ENCODE measurements at regions not wholly inside any gene's neighbourhood (a gene's known extent, or its start where the extent isn't known, plus 50 kb on each side); places are given as distances from the start of the nearest gene placed in this dataset.

DNA sequence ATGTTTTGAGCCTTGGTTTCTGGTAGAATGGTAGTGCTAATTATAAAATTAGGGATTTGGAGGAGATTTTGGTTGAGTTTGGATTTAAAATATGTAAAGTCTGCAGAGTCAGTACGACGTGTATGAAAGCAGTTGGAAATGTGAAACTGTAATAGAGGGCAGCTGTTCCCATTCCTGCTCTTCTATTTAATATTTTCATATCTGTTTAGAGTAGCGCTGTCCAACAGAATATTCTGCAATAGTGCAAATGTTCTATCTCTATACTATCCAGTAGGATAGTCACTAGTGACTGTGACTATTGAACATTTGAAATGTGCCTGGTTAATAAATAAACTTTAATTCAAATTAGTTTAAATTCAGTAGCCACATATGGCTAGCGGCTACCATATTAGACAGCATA, 443.4 kb upstream of the SOX9 start:
- H3K27ac ChIP-seq (ENCODE audit: low read depth, low read length) = no peak overlapping the region
- H4K20me1 ChIP-seq (ENCODE audit: low read depth, low read length) = no peaks in the 10 kb centered on the region
- H3K4me2 ChIP-seq (ENCODE audit: low read depth, low read length, poor library complexity, severe bottlenecking) = no peak overlapping the region
- H3F3A ChIP-seq (ENCODE audit: insufficient read depth) = no peaks in the 10 kb centered on the region
- no peaks in the 10 kb centered on the region for H3K79me2 ChIP-seq (ENCODE audit: insufficient read depth, low read length)
- TF ChIP-seq EZH2phosphoT487 (conservative IDR thresholded peaks at IDR 0.05; ENCODE audit: low read length) = no peak
- TF ChIP-seq, protein P1, sequence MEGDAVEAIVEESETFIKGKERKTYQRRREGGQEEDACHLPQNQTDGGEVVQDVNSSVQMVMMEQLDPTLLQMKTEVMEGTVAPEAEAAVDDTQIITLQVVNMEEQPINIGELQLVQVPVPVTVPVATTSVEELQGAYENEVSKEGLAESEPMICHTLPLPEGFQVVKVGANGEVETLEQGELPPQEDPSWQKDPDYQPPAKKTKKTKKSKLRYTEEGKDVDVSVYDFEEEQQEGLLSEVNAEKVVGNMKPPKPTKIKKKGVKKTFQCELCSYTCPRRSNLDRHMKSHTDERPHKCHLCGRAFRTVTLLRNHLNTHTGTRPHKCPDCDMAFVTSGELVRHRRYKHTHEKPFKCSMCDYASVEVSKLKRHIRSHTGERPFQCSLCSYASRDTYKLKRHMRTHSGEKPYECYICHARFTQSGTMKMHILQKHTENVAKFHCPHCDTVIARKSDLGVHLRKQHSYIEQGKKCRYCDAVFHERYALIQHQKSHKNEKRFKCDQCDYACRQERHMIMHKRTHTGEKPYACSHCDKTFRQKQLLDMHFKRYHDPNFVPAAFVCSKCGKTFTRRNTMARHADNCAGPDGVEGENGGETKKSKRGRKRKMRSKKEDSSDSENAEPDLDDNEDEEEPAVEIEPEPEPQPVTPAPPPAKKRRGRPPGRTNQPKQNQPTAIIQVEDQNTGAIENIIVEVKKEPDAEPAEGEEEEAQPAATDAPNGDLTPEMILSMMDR (IDR thresholded peaks at IDR 0.05; ENCODE audit: insufficient read depth, low read length, poor library complexity, severe bottlenecking) = no peak
- no peaks in the 10 kb centered on the region for H3K27me3 ChIP-seq (ENCODE audit: low read length)
- H3K36me3 ChIP-seq (ENCODE audit: low read length) = no peaks in the 10 kb centered on the region
- no peak overlapping the region for H3K9ac ChIP-seq (ENCODE audit: low read length)
- H2AFZ ChIP-seq (ENCODE audit: low read depth, low read length, severe bottlenecking) = no peak overlapping the region
- 0 out of 2 replicates have a peak, but pooled peaks cover 3% of the 10 kb centered on the region for H3K9me2 ChIP-seq (replicated peaks; ENCODE audit: insufficient read depth, low read length)
- no peaks in the 10 kb centered on the region for H3K9me3 ChIP-seq (ENCODE audit: insufficient read depth, low read length)
- H3K4me3 ChIP-seq (ENCODE audit: insufficient read depth, low read length, poor library complexity, severe bottlenecking) = no peak overlapping the region

DNA sequence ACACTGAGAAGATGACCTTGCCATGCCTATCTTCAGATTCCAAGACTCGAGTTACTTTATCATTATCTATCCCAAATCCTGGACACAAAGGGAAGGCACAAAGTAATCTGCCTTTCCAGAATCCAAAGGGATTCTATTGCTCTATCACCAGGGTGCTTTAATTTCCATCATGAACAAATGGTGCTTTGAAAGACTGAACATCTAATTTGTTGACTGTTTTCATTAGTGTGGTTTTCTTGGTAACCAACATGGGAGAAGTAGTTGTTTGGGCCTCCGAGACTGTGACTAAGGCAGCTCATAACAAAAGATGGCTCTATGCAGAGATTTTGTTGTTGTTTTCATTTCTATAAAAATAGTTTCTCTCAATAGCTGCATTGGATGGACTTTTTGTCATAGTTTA, 441.0 kb upstream of the SOX9 start:
- Histone ChIP-seq H3K36me3 (ENCODE audit: low read length) (no peaks in the 10 kb centered on the region), H3K27ac (ENCODE audit: low read depth, low read length) (no peak overlapping the region), H4K20me1 (ENCODE audit: low read depth, low read length) (no peaks in the 10 kb centered on the region), H3K79me2 (ENCODE audit: insufficient read depth, low read length) (no peaks in the 10 kb centered on the region), H2AFZ (ENCODE audit: low read depth, low read length, severe bottlenecking) (no peak overlapping the region), H3K9ac (ENCODE audit: low read length) (no peak overlapping the region), H3K4me3 (ENCODE audit: insufficient read depth, low read length, poor library complexity, severe bottlenecking) (no peak overlapping the region), H3K9me2 (replicated peaks; ENCODE audit: insufficient read depth, low read length) (0 out of 2 replicates have a peak, but pooled peaks cover 3% of the 10 kb centered on the region), H3F3A (ENCODE audit: insufficient read depth) (no peaks in the 10 kb centered on the region), H3K9me3 (ENCODE audit: insufficient read depth, low read length) (no peaks in the 10 kb centered on the region), H3K4me2 (ENCODE audit: low read depth, low read length, poor library complexity, severe bottlenecking) (no peak overlapping the region), H3K27me3 (ENCODE audit: low read length) (no peaks in the 10 kb centered on the region)
- TF ChIP-seq, protein P1 (IDR thresholded peaks at IDR 0.05; ENCODE audit: insufficient read depth, low read length, poor library complexity, severe bottlenecking) = no peak
- TF ChIP-seq EZH2phosphoT487 (conservative IDR thresholded peaks at IDR 0.05; ENCODE audit: low read length) = no peak

DNA sequence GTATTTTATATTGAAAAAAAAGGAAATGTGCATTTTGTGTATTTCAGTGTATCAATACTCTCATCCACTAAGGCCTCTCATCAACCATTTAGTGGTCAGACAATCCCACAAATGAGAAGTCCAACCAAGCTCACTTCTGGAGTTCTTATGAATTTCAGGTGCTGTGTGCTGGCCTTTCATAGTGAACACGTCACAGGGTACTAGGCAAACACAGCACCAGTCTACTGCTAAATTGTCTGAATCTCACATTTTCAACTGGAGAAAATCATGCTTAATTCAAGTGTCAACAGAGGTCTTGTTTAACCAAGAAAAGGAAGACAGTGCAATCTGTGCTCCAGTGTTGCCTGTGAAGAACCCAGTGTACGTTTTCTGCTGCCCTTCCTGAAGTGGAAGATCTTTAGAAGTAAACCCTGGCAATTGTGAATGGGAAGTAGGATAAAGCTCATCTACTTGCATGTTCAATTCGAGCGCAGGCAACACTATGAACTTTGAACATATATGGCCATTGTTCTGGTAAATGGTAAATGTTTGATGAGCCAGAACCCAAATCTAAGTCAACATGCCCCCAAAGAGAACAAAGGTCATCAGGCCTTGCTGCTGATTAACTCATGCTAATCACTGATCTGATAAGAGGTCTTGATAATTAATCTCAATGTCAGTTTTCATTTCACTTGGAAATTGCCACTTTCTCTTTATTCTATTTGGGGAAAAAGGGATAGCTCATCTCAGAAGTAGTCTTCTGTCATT, 439.2 kb upstream of the SOX9 start:
- no peak overlapping the region for H2AFZ ChIP-seq (ENCODE audit: low read depth, low read length, severe bottlenecking)
- H3K27me3 ChIP-seq (ENCODE audit: low read length) = no peaks in the 10 kb centered on the region
- TF ChIP-seq, protein P1 (IDR thresholded peaks at IDR 0.05; ENCODE audit: insufficient read depth, low read length, poor library complexity, severe bottlenecking) = no peak
- TF ChIP-seq EZH2phosphoT487 (conservative IDR thresholded peaks at IDR 0.05; ENCODE audit: low read length) = no peak
- H4K20me1 ChIP-seq (ENCODE audit: low read depth, low read length) = no peaks in the 10 kb centered on the region
- H3K4me3 ChIP-seq (ENCODE audit: insufficient read depth, low read length, poor library complexity, severe bottlenecking) = no peak overlapping the region
- no peaks in the 10 kb centered on the region for H3K9me3 ChIP-seq (ENCODE audit: insufficient read depth, low read length)
- no peak overlapping the region for H3K4me2 ChIP-seq (ENCODE audit: low read depth, low read length, poor library complexity, severe bottlenecking)
- H3K9me2 ChIP-seq (replicated peaks; ENCODE audit: insufficient read depth, low read length) = 0 out of 2 replicates have a peak, but pooled peaks cover 3% of the 10 kb centered on the region
- no peaks in the 10 kb centered on the region for H3K36me3 ChIP-seq (ENCODE audit: low read length)
- H3K79me2 ChIP-seq (ENCODE audit: insufficient read depth, low read length) = no peaks in the 10 kb centered on the region
- no peaks in the 10 kb centered on the region for H3F3A ChIP-seq (ENCODE audit: insufficient read depth)
- H3K9ac ChIP-seq (ENCODE audit: low read length) = no peak overlapping the region
- no peak overlapping the region for H3K27ac ChIP-seq (ENCODE audit: low read depth, low read length)
